GM21619 (cell line): ENCODE measurements at regions not wholly inside any gene's neighbourhood (a gene's known extent, or its start where the extent isn't known, plus 50 kb on each side); places are given as distances from the start of the nearest gene placed in this dataset.

Experiments used
- ATAC-seq: cut with Tn5 transposase; IDR thresholded peaks from one replicate; pipeline ENCODE4 v1.9.1; 2021; ENCODE audit not compliant: unreplicated experiment

DNA sequence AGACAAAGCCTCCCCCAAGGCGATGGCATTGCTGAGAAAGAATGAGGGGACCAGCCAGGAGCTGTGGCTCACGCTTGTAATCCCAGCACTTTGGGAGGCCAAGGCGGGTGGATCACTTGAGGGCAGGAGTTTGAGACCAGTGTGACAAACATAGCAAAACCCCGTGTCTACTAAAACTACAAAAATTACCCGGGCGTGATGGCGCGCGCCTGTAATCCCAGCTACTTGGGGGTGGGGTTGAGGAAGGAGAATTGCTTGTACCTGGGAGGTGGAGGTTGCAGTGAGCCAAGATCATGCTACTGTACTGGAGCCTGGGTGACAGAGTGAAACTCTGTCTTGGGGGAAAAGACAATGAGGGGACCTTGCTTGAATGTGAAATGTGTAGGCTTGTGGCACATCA, 402.4 kb upstream of the C2CD4B start:
- ATAC-seq = no peak

DNA sequence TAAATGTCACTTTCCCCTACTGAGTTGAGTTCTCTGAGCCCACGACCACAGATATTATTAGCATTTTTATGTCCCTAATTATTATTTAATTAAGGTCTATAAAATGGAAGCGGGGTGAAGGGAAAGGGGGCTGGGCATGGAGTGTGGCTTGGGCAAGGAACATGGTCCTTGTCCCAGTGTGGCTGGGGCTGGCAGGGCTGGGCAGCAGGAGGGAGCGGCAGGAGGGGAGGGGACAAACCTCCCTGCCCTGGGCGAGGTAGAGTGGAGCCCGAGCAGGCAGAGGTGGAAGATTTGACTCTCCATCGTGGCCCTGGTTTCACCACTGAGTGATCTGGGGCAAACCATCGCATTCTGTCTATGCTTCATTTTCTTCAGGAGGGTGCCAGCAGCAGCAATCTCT, 402.9 kb upstream of the C2CD4B start:
- ATAC-seq = no peak

DNA sequence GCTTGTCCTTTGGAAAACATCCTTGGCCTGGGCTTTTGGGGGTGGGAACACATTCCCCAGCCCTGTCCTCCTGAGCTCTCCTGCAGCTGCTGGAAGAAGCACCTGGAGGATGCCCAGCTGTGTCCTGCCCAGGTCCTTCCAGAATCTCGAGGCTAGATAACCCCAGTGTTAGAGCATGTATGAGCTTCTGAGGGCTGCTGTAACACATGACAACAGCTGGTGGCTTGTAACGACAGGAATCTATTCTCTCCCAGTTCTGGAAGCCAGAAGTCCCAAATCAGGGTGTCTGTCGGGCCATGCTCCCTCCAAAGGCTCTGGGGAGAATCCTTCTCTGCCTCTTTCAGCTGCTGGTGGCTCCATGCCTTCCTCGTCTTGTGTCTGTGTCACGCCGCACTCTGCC, 403.6 kb upstream of the C2CD4B start:
- no peak for ATAC-seq

DNA sequence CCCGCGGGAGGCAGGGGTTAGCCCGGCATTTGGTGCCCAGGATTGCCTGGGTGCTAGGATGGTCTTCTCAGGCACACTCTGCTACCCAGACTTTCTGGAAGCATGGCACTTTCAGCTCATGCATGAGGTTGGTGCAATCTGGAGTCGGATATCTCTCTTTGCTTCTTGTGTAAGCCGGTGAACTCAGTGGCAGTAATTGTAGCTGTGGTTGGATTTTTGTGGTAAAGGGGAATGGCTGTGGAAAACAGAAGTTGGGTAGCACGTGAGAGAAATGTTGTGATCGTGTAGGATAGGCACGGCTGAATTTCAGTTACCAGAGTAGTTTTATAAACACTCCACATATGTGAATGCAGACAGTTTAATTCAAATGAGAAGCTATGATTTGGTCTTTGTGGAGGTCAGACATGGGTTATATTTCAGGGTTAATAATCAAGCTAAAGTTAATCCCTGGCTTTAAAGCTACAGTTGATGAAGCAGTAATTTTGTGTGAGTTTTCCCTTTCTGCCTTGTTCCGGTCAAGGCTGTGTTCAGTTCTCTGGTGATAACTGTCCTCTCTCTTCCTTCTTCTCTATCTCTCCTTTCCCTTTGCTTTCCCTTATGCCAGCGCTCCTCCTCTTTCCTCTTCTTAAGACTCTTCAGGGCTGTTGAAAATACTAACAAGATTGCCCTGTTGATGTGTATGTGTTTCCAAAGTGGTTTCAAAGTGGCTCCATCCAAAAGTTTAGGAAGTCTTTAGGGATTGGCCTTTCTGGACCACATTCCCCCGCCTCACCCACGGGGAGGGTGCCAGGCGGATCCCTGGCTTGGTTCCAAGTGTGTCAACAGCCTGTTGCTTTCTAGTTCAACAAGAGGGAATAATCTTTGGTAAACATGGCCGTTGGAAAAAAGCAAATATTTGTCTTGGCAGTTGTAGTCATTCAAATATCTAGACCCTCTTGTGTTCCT, 404.6 kb upstream of the C2CD4B start:
- ATAC-seq = no peak

DNA sequence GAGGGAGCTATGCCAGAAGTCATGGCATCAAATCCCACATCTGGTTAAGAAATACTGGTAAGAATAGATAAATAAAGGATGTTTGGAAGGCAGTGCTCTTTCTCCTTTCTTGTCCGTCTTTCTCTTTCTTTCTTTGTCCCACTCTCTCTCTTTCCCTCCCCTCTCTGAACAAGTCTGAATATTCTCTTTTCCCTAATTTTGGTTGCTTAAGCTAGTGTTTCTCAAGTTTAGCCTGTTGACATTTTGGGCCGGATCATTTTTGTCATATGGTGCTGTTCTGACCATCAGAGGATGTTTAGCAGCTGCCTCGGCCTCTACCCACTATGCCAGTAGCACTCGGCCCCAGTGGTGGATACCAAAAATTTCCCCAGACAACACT, 405.3 kb upstream of the C2CD4B start:
- no peak for ATAC-seq

DNA sequence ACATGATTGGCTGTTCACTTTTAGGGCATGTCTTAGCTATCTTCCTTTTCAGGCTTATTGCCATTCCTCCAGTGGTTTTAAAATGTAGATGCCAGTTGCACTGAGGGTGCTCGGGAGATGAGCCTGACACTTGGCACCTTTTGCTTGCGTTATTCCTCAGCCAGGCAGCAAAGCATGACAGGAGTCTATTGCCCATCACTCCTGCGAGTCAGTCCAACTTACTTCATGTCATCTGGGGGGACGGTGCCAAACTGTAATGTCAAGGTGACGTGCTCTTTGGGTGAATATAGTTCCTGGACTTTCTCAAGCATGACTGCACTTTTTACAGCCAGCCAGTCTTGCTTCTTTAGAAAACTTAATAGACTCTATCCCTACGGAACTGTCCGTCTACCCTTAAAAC, 406.0 kb upstream of the C2CD4B start:
- no peak for ATAC-seq

DNA sequence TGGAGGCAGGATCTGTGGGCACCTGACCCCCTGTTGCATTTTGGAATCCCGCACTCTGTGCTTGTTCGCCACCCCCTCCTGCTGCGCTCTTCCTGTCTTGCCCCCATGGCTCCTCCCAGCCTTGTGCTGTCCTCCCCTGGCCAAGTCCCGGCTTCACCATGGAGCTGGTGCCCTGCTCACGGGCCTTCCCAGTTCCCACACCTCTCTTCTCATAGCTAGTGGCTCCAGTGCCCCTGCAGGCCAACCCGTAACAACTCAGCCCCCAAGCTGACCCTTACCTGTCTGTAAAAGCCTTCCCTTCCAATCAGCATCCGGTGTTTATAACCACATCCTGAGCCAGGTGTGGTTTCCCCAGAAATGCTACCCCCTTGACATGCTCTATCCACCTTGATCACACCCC, 407.7 kb upstream of the C2CD4B start:
- no peak for ATAC-seq

DNA sequence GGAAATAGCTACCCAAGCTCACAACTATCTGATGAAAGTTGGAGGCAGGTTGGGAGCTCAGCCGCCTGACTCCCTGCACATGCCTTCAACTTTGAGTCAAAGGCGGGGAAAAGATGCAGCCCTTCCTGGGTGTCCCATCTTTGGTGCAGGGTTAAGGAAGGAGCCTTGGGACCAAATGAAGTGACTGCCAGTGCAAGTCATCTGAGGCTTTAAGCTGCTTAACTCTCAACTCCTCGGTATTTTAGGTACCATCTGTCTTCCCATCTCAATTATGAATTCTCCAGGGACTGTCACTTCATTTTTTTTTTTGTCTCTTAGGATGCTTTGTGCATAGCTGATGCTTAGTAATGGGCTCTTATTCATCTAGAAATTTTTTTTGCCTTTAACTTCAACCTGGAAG, 408.8 kb upstream of the C2CD4B start:
- ATAC-seq = no peak

DNA sequence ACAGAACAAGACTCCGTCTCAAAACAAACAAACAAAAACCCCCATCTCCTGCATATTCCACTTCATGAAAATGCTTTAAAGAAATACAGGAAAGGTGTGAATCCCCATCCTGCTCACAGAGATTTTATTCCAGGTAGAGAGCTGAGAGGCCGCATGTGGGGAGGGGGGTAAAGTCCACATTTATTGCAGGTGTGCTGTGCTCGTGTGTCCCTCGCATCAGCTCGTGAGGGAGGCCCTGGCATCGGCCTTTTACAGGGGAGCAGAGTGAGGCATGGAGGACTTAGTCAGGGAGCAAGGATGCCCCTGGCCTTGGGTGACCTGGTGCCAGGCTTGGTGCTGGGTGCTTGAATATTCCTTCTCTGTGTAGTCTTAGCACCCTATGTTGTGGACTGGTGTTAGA, 413.5 kb upstream of the C2CD4B start:
- no peak for ATAC-seq

DNA sequence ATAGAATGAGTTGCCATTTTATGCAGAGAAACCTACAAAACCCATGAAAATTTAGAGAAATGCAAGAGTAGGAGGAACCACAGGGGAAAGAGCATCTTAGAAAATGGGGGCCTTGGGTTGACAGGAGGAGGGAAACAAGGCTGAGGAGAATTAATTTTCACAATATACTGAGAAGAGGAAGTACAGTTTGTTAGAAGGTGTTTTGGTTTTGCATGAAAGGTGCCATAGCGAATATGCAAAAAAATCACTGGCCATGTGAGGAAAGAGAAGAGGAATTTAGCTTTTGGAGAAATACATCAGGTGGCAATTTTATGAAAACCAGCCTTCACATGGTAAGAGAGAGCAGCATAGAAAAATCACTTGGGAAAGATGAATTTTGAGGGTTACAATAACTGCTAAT, 413.9 kb upstream of the C2CD4B start:
- no peak for ATAC-seq

DNA sequence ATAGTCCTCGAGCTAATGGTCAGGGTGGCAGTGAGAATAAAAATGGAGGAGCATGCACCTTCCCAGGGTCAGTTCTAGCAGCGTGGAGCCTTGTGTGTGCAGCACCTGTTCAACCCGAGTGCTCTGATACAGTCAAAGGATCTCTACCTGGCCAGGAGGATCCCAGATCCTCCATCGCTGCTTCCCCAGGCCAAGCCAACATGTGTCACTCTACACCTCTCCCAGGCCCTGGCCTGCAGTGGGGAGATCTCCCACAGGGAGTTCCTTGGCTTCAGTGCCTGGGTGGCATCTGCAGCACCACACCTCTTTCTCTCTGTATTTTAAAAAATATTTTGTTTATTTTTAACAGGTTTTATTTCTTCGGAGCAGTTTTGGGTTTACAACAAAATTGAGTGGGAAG, 414.8 kb upstream of the C2CD4B start:
- no peak for ATAC-seq

DNA sequence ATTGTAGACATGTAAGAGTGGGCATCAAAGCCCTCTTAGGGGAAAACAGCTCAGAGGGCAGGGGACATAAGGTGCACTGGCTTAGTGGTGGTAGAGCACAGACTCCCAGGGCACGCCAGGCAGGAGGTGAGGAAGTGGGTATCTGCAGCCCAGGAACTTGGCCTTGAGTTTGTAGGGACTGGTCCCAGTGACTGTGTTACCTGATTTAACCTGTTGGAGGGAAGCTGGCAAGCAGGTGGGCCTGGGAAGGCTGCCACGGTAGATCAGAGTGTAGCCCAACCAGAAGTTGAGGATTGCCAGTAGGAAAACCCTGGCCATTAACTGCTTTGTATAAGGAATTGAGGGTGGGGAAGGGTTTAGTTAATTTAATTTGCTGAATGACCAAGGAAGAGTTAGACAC, 417.5 kb upstream of the C2CD4B start:
- no peak for ATAC-seq

DNA sequence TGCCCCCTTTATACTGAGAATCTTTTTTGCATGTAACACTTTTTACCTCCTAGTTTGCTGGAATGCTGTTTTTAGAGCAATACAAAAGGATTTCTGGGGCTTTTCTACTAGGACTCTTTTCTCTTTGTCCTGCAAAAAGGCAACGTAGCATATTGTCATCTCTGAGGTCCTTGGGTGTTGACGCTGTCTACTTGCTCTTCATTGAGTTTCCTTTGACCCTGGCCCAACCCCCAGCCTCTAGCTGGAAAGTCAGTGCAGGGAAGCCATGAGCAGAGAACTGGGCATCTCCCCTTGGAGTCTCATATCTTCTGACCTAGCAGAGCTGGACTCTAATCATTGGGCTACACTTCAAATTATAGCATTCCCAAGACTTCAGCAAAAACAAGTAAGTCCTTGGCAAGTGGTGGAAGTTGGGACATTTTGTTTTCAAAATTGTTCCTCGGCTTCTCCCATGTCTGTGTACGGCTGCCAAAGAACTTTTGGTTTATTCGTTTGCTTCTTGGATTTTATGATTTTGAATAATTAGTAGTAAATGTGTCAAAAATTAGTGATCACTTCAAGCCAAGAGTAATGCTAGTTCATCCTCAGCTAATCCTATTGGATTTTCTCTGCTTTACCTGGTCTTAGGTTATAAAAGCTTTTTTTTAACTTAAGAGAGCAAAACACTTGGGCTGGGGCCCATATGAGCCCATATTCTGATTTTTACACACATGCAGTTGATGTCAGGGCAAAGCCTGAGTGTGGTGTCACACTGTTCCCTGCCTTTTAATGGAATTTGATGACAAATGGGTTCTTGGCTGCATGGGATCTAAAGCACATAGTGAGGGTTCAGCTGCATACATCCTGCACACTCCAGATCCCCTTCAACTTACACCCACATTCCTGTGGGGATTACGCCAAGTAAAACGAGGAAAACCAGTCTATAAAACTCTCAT, 419.5 kb upstream of the C2CD4B start:
- ATAC-seq = no peak

DNA sequence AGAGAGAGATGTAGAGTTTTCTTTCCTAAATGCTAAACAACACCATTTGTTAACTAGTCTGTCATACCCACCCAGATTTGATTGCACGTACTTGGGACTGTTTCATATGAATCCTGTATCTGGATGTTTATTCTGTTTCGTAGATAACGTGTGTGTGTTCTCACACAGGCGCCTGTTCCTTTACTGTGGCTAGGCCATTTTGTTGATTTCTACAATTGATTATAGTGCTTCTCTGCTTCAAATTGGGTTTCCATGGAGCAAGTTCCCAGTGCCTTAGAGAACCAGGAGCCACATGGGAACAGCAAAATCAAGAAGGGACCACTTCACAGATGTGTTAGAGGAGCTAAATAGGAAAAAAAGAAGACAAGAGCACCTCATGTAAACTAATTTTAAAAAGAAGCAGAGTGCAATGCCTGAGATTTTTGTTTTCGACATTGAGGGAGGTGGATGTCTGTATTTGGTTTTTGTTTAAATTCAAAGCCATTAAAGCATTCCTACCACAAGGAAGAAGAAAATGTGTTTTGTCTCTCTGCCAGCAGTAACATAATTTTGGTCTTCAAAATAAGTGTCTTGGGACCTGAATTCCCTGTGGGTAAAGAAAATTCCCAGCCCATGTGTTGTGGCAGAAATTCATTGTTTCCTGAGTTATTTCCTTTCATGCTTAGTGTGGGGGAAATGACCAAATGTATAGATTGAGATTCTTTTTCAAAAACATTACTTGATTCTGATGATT, 424.0 kb upstream of the C2CD4B start:
- ATAC-seq = no peak

DNA sequence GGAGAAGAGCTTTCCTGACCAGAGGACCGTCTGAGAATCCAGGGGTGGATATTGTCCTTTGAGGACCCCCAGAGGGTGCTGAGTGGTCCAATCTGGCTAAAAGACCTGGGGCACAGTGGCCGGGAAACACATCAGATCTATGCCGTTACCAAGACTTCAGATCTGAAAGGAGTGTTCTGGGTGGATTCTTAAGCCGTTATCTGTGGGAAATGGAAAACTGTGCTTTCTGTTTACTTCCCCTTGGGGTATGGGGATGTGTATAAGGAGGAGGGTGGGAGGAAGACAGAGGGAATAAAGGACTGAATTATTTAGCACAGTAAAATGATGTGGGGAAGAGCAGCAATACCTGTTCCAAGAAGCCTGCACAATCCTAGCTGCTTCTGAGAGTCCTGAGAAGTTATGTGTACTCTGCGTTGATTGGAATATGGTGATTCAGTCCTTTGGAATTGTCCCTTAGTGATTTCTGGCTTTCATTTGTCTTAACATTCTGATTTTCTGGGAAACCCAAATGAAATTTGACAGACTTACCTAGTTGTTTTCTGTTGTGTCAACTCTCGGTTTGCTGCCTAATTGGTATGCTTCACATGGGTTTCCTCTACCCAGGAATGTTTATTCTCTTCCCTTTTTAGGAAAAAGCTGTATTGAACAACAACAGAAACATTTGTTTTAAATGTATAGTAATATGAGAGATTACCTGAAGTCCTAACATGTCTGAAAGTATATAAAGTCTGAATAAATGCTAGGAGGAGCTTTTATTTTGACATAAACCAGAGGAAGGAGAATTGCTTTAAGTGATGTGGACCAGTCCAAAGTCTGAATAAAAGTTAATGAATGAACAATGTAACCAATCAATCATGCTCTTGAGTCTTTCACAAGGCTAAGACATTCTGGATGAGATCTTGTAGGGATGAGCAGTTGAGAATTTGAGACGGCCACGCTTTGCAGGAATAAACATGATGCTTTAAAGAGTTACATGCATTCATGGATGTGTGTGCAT, 427.1 kb upstream of the C2CD4B start:
- no peak for ATAC-seq

DNA sequence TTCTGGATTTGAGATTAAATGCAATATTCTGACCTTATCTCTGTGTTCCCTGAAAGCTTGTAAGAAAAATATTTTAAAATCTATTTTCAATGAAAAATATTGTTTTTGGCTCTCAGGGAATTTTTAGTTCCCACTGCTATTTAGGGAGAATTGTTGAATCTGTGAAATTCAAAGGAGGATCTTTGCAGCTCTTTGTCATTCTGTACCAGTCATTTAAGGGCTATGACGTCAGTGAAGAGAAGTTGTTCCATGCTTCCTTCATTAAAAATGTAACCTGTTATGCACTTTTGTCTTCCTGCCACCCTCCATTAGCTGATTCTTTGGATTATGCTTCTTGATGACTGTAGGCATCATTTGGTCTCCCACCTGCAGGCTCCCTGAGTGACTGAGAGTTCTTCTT, 427.8 kb upstream of the C2CD4B start:
- no peak for ATAC-seq

DNA sequence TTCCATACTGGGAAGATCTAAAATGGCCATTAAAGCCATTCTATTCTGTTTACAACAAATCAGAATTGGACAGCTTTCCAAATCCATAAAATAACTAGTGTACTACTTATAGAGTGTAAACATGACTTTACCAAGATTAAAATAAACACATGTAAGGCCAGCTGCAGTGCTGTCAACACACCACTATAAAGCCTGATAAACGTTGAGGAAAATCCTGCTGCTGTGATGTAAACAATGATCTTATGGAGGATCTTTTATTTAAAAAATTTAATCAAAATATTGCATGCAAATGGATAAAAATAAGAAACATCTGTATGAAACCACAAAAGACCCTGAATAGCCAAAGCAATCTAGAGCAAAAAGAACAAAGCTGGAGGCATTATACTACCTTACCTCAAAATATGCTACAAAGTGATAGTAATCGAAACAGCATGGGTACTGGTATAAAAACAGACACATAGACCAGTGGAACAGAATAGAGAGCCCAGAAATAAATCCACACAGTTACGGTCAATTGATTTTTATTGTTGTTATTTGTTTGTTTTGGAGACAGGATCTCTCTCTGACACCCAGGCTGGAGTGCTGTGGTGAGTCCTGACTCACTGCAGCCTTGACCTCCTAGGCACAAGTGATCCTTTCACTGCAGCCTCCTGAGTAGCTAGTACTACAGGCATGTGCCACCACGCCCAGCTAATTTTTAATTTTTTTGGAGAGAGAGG, 428.8 kb upstream of the C2CD4B start:
- no peak for ATAC-seq

DNA sequence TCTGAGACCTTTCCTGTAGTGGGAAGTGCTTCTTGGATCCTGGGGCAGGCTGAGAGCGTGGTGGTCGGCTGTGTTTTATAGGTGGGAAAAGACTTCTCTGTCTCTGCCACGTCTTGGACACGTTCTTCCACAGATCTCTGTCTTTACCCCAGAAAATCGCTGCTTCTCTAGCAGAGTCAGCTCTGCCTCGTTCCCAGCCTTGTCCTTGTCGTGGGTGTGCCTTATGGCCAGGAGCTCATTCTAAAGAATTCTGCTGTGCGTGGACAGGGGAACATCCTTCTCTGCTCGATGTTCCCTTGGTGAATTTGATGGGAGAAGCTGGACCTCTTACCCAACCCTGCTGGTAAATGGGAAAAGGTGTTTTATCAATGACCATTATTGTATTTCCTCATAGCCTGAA, 433.1 kb upstream of the C2CD4B start:
- ATAC-seq = no peak
